Central memory CD8-positive, alpha-beta T cell (primary cell): ENCODE measurements at regions not wholly inside any gene's neighbourhood (a gene's known extent, or its start where the extent isn't known, plus 50 kb on each side); places are given as distances from the start of the nearest gene placed in this dataset.

Experiments
- ATAC-seq: fragments of 150-1000 bp; cut with Tn5 transposase; replicated peaks from 2 replicates; pipeline ENCODE4 v1.10.0; 2022; ENCODE audit warnings: mild to moderate bottlenecking, moderate FRiP score, moderate number of reproducible peaks; ENCODE audit not compliant: poor library complexity, severe bottlenecking; ENCODE audit errors: extremely low read depth
- DNase-seq, 2 donors: peaks; one replicate each; pipeline ENCODE4 v3.0.0; 2021; ENCODE audit warnings: low spot score in 2 of 2
- H3K27ac Mint-ChIP-seq: one replicate; pipeline ENCODE4 v1.8.0; 2022; ENCODE audit warnings: low read depth, mild to moderate bottlenecking, moderate library complexity, mixed read lengths
- H3K27me3 Mint-ChIP-seq: one replicate; pipeline ENCODE4 v1.8.0; 2022; ENCODE audit warnings: mixed read lengths
- H3K36me3 Mint-ChIP-seq: one replicate; pipeline ENCODE4 v1.8.0; 2022; ENCODE audit warnings: mild to moderate bottlenecking, moderate library complexity, mixed read lengths; ENCODE audit not compliant: insufficient read depth
- H3K4me1 Mint-ChIP-seq: one replicate; pipeline ENCODE4 v1.8.0; 2022; ENCODE audit warnings: mixed read lengths
- H3K4me3 Mint-ChIP-seq: one replicate; pipeline ENCODE4 v1.8.0; 2022; ENCODE audit warnings: mild to moderate bottlenecking, moderate library complexity, mixed read lengths
- H3K9me3 Mint-ChIP-seq: one replicate; pipeline ENCODE4 v1.8.0; 2022; ENCODE audit warnings: mixed read lengths

DNA sequence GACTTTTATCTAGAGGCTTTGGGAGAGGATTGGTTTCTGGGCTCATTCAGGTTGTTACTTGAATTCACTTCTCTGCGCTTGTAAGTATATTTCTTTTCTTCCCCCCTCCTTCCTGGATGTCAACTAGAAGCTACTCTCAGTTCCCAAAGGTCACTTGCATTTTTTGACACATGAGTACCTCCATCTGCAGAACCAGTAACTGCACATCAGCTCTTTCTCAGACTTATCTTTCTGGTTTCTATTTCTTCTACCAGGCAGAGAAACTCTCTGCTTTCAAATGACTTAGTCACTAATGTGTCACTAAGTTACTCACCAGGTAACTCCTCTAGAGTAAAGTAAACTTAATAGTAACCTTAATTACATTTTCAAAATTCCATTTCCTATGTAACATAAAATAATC is 773.0 kb upstream of the LUZP2 start:
- Mint-ChIP-seq H3K27ac (no peak overlapping the region), H3K27me3 (no peaks in the 10 kb centered on the region), H3K4me3 (no peak overlapping the region), H3K36me3 (no peaks in the 10 kb centered on the region), H3K9me3 (peaks cover 21% of the 10 kb centered on the region), H3K4me1 (no peaks in the 10 kb centered on the region)
- no peak for ATAC-seq
- DNase-seq: no peak

DNA sequence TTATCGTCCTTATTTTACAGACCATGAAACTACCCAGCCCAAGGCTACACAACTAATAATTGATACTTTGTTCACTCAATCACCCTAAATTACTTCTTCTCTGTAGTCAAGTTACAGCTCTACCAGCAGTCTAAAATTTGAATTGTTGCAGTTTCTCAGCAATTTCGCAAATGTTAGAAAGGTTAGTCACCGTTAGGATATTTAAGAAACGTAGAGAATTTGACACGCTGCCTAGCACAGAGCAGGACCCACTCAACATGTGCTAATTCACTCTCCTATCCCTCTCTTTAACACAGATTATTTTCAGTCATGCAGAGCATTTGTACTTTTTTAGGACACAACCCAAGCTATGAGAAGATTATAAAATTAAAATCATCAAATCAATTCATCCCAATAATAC is 771.1 kb upstream of the LUZP2 start:
- H3K4me1 Mint-ChIP-seq: no peaks in the 10 kb centered on the region
- H3K9me3 Mint-ChIP-seq: peaks cover 9% of the 10 kb centered on the region
- DNase-seq (no peak), ATAC-seq (no peak)
- H3K4me3 Mint-ChIP-seq: no peak overlapping the region
- no peaks in the 10 kb centered on the region for H3K27me3 Mint-ChIP-seq
- no peaks in the 10 kb centered on the region for H3K36me3 Mint-ChIP-seq
- no peak overlapping the region for H3K27ac Mint-ChIP-seq

DNA sequence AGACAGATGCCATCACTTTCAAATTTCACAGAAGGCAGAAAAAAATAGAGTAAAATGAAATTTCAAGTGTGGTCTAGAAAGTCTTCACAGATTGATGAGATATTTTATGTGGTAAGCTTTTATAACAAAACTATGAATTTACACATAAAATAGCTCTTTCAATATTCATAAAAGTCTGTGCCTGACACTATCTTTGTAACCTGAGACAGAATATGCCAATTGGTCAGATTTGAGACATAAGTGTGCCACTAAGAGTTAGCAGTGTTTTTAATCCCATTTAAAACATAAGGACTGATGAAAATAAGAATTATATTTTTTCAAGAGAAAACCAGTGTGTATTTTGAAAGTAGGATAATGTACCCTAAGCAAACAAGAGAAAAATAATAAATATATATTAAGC is 769.5 kb upstream of the LUZP2 start:
- Mint-ChIP-seq H3K9me3 (peaks cover 9% of the 10 kb centered on the region), H3K27ac (no peak overlapping the region), H3K4me3 (no peak overlapping the region), H3K27me3 (no peaks in the 10 kb centered on the region), H3K36me3 (no peaks in the 10 kb centered on the region), H3K4me1 (no peaks in the 10 kb centered on the region)
- DNase-seq (no peak), ATAC-seq (no peak)

DNA sequence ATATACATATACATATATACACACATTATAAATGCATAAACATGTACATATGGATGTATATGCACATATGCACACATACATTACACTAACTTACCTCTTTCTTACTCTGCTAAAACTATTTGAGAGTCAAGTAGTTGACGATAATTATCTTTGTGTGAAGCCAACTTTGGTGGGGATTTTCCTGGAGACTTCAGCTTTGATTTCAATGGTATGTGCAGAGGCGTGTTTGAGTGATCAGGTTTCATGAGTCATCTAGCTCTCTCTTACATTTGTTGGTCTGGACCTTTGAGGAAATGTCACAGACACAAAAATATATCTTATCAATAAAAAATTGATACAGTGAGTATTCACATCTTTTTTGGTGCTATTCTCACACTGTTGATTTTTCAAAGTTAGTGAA is 769.1 kb upstream of the LUZP2 start:
- H3K4me3 Mint-ChIP-seq: no peak overlapping the region
- peaks cover 13% of the 10 kb centered on the region for H3K9me3 Mint-ChIP-seq
- no peaks in the 10 kb centered on the region for H3K27me3 Mint-ChIP-seq
- DNase-seq (no peak), ATAC-seq (no peak)
- H3K36me3 Mint-ChIP-seq: no peaks in the 10 kb centered on the region
- no peak overlapping the region for H3K27ac Mint-ChIP-seq
- no peaks in the 10 kb centered on the region for H3K4me1 Mint-ChIP-seq

DNA sequence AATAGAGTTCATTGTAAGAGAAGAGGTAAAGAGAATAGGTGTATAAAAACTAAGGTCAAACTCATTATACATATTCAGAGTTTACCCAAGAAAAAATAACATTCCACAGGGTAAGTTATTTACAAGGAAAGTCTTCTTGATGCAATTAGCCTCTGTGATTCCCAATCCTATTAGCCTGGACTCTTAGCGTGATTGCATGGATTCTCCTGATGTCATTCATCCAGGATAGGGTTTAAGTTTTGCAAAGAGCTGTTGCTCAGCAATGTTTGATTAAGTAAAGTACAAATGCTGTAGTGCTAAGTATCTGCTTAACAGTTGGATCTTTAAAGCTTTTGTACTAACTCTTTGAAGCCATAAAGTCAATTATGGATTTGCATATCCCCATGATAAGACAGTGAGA is 767.8 kb upstream of the LUZP2 start:
- Mint-ChIP-seq H3K27ac (no peak overlapping the region), H3K36me3 (no peaks in the 10 kb centered on the region), H3K4me1 (no peaks in the 10 kb centered on the region), H3K4me3 (no peak overlapping the region), H3K27me3 (no peaks in the 10 kb centered on the region), H3K9me3 (peaks cover 12% of the 10 kb centered on the region)
- no peak for DNase-seq
- ATAC-seq: no peak

DNA sequence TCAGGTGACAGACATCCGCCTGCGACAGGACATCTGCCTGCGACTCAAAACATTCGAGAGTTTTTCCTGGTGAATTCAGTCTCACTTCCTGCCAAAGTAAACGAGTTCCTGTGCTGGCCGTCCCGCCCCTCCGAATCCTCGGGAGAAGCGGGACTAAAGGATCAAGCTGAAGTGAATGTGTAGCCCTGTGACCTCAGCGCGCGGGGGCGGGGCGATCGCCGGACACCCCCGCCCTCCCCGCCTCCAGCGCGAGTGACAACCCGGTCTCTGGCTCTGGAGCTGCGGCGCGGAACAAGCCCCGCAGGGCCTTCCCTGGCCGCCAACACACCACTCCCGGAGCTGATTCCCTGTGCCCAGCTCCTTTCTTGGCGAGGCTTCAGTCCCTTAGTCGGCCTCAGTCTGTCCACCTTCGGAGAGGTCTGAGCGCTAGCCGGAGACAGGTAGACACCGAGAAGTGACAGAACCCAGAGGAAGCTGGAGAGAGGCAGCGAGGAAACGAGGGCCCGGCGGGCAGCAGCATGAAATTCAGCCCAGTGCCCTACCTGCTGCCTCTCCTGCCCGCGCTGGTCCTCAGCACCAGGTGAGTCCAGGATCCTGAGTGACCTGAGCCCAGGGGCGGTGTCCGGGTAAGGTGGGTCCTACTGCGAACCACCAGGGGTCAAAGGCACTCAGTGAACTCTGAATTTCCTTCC is 766.4 kb upstream of the LUZP2 start:
- H3K4me1 Mint-ChIP-seq: no peaks in the 10 kb centered on the region
- H3K4me3 Mint-ChIP-seq: no peak overlapping the region
- no peaks in the 10 kb centered on the region for H3K36me3 Mint-ChIP-seq
- H3K27me3 Mint-ChIP-seq: no peaks in the 10 kb centered on the region
- H3K9me3 Mint-ChIP-seq: peaks cover 25% of the 10 kb centered on the region
- no peak for DNase-seq
- no peak overlapping the region for H3K27ac Mint-ChIP-seq
- ATAC-seq: no peak

DNA sequence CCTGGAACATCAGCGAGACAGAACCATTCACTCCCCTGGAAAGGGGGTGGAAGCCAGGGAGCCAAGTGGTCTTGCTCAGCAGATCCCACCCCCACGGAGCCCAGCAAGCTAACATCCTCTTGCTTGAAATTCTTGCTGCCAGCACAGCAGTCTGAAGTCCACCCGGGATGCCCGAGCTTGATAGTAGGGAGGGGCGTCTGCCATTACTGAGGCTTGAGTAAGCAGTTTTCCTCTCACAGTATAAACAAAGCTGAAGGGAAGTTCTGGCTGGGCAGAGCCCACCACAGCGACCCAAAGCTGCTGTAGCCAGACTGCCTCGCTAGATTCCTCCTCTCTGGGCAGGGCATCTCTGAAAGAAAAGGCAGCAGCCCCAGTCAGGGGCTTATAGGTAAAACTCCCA is 764.8 kb upstream of the LUZP2 start:
- no peak for DNase-seq
- no peaks in the 10 kb centered on the region for H3K36me3 Mint-ChIP-seq
- ATAC-seq: no peak
- no peak overlapping the region for H3K27ac Mint-ChIP-seq
- peaks cover 25% of the 10 kb centered on the region for H3K9me3 Mint-ChIP-seq
- no peaks in the 10 kb centered on the region for H3K4me1 Mint-ChIP-seq
- H3K4me3 Mint-ChIP-seq: no peak overlapping the region
- H3K27me3 Mint-ChIP-seq: no peaks in the 10 kb centered on the region

DNA sequence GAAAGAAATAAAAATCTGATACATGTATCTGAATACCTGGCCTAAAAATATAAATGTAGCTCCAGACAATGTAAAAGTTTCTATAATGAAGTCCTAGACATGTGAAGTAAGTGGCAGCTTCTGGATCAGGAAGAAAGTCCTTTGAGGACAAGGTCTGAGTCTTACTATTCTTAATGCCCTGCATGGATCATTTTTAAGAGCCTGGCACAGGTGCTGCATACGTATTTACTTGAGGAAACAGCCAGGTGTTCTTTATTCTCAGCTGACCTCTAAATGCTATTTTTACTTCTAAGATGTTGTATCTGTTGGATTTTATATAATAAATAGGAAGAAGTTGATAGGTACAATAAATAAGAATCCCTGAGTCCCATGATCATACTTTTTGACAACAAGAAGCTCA is 750.0 kb upstream of the LUZP2 start:
- H3K36me3 Mint-ChIP-seq: no peaks in the 10 kb centered on the region
- H3K27me3 Mint-ChIP-seq: no peaks in the 10 kb centered on the region
- no peak for ATAC-seq
- peaks cover 12% of the 10 kb centered on the region for H3K9me3 Mint-ChIP-seq
- DNase-seq: no peak
- H3K4me1 Mint-ChIP-seq: no peaks in the 10 kb centered on the region
- no peak overlapping the region for H3K27ac Mint-ChIP-seq
- H3K4me3 Mint-ChIP-seq: no peak overlapping the region

DNA sequence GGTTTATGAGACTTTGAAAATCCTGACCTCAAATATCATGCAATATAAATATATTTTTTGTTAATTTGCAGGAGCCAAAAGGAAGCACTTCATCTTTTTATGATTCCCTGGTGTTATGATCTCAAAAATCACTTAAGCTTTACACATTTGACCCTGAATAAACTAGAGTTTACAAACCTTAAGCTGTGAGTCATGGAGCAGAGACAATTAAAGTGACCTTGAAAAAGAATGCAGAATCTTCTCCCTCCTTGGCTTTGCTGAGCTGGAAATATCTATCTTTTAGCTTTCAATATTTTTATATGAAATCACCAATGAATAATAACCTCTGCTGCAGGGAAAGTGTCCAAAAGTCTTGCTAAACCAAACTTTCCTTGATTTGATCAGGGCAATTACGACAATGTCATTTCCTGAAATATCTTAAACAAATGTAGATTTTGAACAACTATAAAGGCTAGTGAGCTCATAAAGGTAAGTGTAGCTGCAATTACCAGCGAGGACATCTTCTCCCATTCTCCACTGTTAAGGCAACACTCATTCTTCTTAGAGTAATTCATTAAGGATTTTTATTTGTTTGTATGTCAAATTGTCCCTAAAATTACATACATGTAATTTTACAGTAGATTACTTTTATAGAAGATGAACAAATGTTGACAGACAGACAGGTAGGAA is 747.0 kb upstream of the LUZP2 start:
- no peaks in the 10 kb centered on the region for H3K36me3 Mint-ChIP-seq
- no peak for DNase-seq
- H3K4me1 Mint-ChIP-seq: no peaks in the 10 kb centered on the region
- no peaks in the 10 kb centered on the region for H3K27me3 Mint-ChIP-seq
- H3K4me3 Mint-ChIP-seq: no peak overlapping the region
- H3K27ac Mint-ChIP-seq: no peak overlapping the region
- H3K9me3 Mint-ChIP-seq: peaks cover 12% of the 10 kb centered on the region
- ATAC-seq: no peak

DNA sequence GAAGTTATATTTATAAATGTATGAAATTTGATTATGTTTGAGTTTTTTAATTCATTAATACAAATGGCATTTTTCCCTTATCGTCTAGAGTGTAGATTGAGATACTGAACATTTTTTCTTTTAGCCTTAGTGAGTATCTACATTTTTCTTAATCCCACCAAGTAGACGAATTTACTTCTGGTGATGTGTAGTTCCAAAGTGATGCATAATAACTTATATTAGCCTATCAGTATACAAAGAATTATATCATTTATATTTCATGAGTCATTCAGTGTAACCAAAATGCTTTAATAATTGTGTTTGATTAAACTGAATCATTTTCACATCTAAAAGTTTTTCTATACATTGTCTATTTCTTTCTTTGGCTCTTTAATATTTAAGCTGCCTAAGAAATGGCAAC is 745.6 kb upstream of the LUZP2 start:
- Mint-ChIP-seq H3K9me3 (peaks cover 21% of the 10 kb centered on the region), H3K4me1 (no peaks in the 10 kb centered on the region), H3K27me3 (no peaks in the 10 kb centered on the region)

DNA sequence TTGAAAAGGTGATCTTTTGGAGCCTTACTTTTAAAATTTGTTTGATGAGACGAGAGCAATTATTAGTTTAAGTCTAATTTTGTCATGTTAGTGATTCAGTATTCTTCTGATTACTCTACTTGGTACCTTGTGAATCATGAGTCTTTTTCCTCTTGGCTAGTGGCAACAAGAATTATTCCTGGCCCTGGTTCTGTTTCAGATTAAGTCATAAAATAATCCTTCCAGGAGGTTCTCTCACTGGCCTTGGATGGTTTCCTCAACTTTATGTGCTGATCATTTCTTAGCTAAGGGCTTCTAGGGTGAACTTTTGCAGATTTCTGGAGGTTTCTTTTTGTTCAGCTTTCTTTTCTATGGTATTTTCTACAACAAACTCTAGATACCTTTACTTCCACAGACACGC is 741.8 kb upstream of the LUZP2 start:
- Mint-ChIP-seq H3K4me1 (no peaks in the 10 kb centered on the region), H3K27me3 (no peaks in the 10 kb centered on the region), H3K27ac (no peak overlapping the region), H3K4me3 (no peak overlapping the region), H3K9me3 (peaks cover 15% of the 10 kb centered on the region), H3K36me3 (no peaks in the 10 kb centered on the region)
- DNase-seq: no peak
- no peak for ATAC-seq

More for the DNA sequence above, 745.6 kb upstream of the LUZP2 start:
- no peak overlapping the region for H3K4me3 Mint-ChIP-seq
- H3K27ac Mint-ChIP-seq: no peak overlapping the region
- no peaks in the 10 kb centered on the region for H3K36me3 Mint-ChIP-seq
- ATAC-seq (no peak), DNase-seq (no peak)

DNA sequence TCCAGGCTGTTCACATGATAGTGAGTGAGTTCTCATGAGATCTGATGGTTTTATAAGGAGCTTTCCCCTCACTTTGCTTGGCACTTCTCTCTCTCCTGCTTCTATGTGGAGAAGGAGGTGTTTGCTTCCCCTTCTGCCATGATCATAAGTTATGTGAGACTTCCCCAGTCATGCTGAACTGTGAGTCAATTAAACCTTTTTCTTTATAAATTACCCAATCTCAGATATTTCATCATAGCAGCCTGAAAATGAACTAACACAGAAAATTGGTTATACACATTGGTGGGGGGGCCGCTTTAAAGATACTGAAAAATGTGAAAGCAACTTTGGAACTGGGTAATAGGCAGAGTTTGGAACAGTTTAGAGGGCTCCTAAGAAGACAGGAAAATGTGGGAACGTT is 741.1 kb upstream of the LUZP2 start:
- peaks cover 10% of the 10 kb centered on the region for H3K9me3 Mint-ChIP-seq
- no peak for ATAC-seq

DNA sequence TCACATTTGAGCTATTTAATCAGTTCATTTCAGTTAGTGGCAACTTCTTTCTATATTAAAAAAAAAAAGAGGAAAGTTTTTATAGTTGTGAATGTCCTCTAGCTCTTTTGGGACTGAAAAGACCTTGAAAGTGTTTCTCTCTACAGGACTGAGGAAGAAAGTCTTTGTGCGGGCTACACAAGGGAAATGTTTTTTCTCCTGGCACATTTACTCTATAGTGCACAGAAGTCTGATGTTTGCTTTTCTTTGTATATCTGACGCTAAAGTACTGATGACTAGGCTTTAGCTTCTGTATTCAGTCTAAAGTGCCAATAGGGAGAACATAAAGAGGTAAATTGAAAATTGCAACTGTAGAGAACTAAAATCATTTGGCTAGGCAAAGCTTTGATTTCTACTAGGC is 737.4 kb upstream of the LUZP2 start:
- H3K27me3 Mint-ChIP-seq: no peaks in the 10 kb centered on the region
- peaks cover 10% of the 10 kb centered on the region for H3K9me3 Mint-ChIP-seq
- no peaks in the 10 kb centered on the region for H3K36me3 Mint-ChIP-seq
- H3K27ac Mint-ChIP-seq: no peak overlapping the region
- ATAC-seq (no peak), DNase-seq (no peak)
- H3K4me3 Mint-ChIP-seq: no peak overlapping the region
- no peaks in the 10 kb centered on the region for H3K4me1 Mint-ChIP-seq

More for the DNA sequence above, 741.1 kb upstream of the LUZP2 start:
- no peak overlapping the region for H3K4me3 Mint-ChIP-seq
- DNase-seq: no peak
- no peaks in the 10 kb centered on the region for H3K36me3 Mint-ChIP-seq
- no peaks in the 10 kb centered on the region for H3K4me1 Mint-ChIP-seq
- no peaks in the 10 kb centered on the region for H3K27me3 Mint-ChIP-seq
- no peak overlapping the region for H3K27ac Mint-ChIP-seq
